DND-41 (cell line): ENCODE measurements at regions not wholly inside any gene's neighbourhood (a gene's known extent, or its start where the extent isn't known, plus 50 kb on each side); places are given as distances from the start of the nearest gene placed in this dataset.

Experiments
- EZH2 ChIP-seq: IDR thresholded peaks from 3 replicates; pipeline ENCODE4 v1.6.1; 2012; ENCODE audit warnings: borderline replicate concordance, low read depth, mild to moderate bottlenecking, moderate library complexity, low read length, inconsistent platforms; ENCODE audit not compliant: severe bottlenecking
- TF ChIP-seq, protein P1 (sequence below): IDR thresholded peaks from 2 replicates; pipeline ENCODE4 v1.5.1; 2012; ENCODE audit warnings: borderline replicate concordance, low read length, moderate library complexity, mild to moderate bottlenecking; ENCODE audit not compliant: poor library complexity, severe bottlenecking; ENCODE audit errors: extremely low read depth

DNA sequence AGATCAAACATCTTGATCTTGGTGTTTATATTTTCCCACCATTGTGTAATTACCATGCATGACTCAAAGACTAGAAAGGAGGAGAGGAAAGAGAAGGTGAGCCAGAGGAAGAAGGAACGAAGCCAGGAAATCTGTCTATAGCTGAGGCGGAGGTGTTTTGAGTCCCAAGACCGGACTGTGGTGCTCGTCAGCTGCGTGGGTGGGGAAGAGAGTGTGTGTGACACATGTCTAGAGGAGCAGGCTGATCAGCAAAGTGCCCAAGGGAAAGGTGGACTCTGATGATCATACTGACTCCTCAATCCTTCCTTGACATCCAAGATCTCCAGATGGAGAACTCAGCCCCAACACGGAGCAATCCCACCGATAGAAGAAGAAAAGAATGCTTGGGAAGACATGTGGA lies 189.5 kb upstream of the MINDY3 start:
- TF ChIP-seq, protein P1, sequence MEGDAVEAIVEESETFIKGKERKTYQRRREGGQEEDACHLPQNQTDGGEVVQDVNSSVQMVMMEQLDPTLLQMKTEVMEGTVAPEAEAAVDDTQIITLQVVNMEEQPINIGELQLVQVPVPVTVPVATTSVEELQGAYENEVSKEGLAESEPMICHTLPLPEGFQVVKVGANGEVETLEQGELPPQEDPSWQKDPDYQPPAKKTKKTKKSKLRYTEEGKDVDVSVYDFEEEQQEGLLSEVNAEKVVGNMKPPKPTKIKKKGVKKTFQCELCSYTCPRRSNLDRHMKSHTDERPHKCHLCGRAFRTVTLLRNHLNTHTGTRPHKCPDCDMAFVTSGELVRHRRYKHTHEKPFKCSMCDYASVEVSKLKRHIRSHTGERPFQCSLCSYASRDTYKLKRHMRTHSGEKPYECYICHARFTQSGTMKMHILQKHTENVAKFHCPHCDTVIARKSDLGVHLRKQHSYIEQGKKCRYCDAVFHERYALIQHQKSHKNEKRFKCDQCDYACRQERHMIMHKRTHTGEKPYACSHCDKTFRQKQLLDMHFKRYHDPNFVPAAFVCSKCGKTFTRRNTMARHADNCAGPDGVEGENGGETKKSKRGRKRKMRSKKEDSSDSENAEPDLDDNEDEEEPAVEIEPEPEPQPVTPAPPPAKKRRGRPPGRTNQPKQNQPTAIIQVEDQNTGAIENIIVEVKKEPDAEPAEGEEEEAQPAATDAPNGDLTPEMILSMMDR = no peak
- TF ChIP-seq EZH2 = no peak
